GF-D8 (cell line): ENCODE measurements at regions not wholly inside any gene's neighbourhood (a gene's known extent, or its start where the extent isn't known, plus 50 kb on each side); places are given as distances from the start of the nearest gene placed in this dataset.

ENCODE experiments used
- DNase-seq: peaks from one replicate; lab custom pipeline; 2025; lab: John Stamatoyannopoulos, UW

GRCh38 chr14:85752175-85752574 is 222.2 kb downstream of the FLRT2 start:
- no peak for DNase-seq

GRCh38 chr14:85744573-85744972 is 214.6 kb downstream of the FLRT2 start:
- no peak for DNase-seq

GRCh38 chr14:85732031-85732430 is 202.1 kb downstream of the FLRT2 start:
- DNase-seq, result no peak

- DNase-seq, result no peak
Measured at GRCh38 chr14:85731186-85731585, 201.2 kb downstream of the FLRT2 start.

- no peak for DNase-seq
Measured at GRCh38 chr14:85728476-85729065, 198.6 kb downstream of the FLRT2 start.

- no peak for DNase-seq
Measured at GRCh38 chr14:85714069-85714468, 184.1 kb downstream of the FLRT2 start.

GRCh38 chr14:85711620-85712019 is 181.7 kb downstream of the FLRT2 start:
- no peak for DNase-seq
